ENCODE measurements at regions not wholly inside any gene's neighbourhood (a gene's known extent, or its start where the extent isn't known, plus 50 kb on each side); places are given as distances from the start of the nearest gene placed in this dataset.

DNA sequence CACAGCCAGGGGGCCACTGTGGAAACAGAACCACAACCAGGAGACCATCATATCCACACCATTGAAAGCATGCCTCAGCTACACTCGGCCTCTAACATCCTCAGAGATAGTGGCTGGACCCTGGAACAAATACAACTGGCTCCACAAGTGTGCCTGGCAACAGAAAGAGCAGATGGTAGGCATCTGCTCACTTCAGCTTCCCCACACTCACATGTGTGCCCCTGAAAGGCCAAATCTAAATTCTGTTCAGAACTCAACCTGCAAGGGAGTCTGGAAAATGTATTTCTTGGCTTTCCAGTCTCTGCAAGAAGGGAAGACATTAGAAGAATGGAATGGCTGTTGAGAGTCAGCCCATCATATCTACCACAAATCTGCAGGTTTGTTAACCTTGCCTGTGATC, 54.7 kb upstream of the CTNNB1 start:
- no peak overlapping the region for H3K4me3 ChIP-seq
- intact Hi-C loops (cut with DNase I; ENCODE audit: low total_unique reads) = no loop called here
- no peaks in the 10 kb centered on the region for H3K9me3 ChIP-seq
- TF ChIP-seq, protein P1, sequence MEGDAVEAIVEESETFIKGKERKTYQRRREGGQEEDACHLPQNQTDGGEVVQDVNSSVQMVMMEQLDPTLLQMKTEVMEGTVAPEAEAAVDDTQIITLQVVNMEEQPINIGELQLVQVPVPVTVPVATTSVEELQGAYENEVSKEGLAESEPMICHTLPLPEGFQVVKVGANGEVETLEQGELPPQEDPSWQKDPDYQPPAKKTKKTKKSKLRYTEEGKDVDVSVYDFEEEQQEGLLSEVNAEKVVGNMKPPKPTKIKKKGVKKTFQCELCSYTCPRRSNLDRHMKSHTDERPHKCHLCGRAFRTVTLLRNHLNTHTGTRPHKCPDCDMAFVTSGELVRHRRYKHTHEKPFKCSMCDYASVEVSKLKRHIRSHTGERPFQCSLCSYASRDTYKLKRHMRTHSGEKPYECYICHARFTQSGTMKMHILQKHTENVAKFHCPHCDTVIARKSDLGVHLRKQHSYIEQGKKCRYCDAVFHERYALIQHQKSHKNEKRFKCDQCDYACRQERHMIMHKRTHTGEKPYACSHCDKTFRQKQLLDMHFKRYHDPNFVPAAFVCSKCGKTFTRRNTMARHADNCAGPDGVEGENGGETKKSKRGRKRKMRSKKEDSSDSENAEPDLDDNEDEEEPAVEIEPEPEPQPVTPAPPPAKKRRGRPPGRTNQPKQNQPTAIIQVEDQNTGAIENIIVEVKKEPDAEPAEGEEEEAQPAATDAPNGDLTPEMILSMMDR (IDR thresholded peaks at IDR 0.05) = no peak
- no peaks in the 10 kb centered on the region for H3K27me3 ChIP-seq
- DNase-seq = no peak
- H3K27ac ChIP-seq = no peak overlapping the region
- no peaks in the 10 kb centered on the region for H3K4me1 ChIP-seq
- H3K36me3 ChIP-seq = no peaks in the 10 kb centered on the region

DNA sequence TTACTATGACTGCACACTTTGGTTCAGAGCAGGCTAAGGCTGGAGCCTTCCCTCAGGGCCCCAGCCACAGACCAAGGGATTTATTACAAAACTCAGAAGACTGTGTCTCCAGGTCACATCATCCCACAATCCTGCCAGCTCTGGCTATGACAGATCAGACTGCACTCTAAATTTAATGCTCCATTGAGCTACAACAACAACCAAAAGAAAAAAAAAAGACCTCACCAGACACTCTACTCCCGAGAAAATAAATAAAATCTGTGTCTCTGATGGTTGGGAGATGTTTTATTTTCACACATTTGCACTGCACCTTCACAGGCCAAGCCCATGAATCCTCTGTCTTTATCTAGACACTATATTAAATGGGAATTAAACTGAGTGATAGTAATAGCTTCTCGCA, 50.8 kb upstream of the CTNNB1 start:
- Histone ChIP-seq H3K4me1 (no peaks in the 10 kb centered on the region), H3K36me3 (no peaks in the 10 kb centered on the region), H3K27me3 (no peaks in the 10 kb centered on the region), H3K4me3 (no peak overlapping the region), H3K9me3 (no peaks in the 10 kb centered on the region), H3K27ac (no peak overlapping the region)
- intact Hi-C loops (cut with DNase I; ENCODE audit: low total_unique reads) = no loop called here
- TF ChIP-seq, protein P1 (IDR thresholded peaks at IDR 0.05) = no peak
- no peak for DNase-seq

DNA sequence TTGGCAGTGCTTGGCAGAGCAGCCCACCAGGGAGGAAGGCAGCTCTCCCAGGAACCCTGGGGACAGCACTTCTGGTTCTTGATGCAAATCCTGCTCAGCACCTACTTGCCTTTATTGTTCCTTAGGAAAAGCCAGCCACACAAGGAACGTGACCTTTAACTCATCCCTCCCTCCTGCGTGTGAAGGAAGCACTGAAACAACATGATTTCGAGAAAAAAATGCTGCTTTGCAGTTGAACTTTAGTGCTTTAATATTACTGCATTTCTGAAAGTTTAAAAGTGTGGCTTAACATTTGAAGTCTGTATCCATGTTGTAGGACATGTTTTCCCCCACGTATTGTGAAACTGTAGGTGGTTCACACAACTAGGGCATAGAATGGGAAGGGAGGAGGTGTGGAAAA, 50.4 kb upstream of the CTNNB1 start:
- no peaks in the 10 kb centered on the region for H3K36me3 ChIP-seq
- intact Hi-C loops (cut with DNase I; ENCODE audit: low total_unique reads) = no loop called here
- TF ChIP-seq, protein P1 (IDR thresholded peaks at IDR 0.05) = no peak
- DNase-seq = no peak
- no peak overlapping the region for H3K4me3 ChIP-seq
- no peaks in the 10 kb centered on the region for H3K4me1 ChIP-seq
- H3K27ac ChIP-seq = no peak overlapping the region
- H3K9me3 ChIP-seq = no peaks in the 10 kb centered on the region
- H3K27me3 ChIP-seq = no peaks in the 10 kb centered on the region
